ENCODE measurements at regions not wholly inside any gene's neighbourhood (a gene's known extent, or its start where the extent isn't known, plus 50 kb on each side); places are given as distances from the start of the nearest gene placed in this dataset.

GRCh38 chr10:33547976-33548375 is 213.5 kb upstream of the NRP1 start:
- POLR2A ChIA-PET = no interaction called here
- no peak overlapping the region for H3K27ac ChIP-seq (ENCODE audit: low read depth, low read length)
- no peaks in the 10 kb centered on the region for H3K4me1 ChIP-seq (ENCODE audit: control insufficient read depth in 2 of 2, insufficient read depth in 2 of 2, low read length in 2 of 2)
- H3K4me1 Mint-ChIP-seq = no peaks in the 10 kb centered on the region
- no peak overlapping the region for H3K4me3 ChIP-seq (ENCODE audit: low read length)
- peaks cover 0 to 8% (median 0%) of the 10 kb centered on the region in 5 donors for H3K36me3 Mint-ChIP-seq
- no peak for ATAC-seq
- CTCF ChIA-PET = no interaction called here
- H3K9me3 Mint-ChIP-seq = peaks cover 1 to 15% (median 11%) of the 10 kb centered on the region in 11 donors
- H3K36me3 ChIP-seq (ENCODE audit: control insufficient read depth in 2 of 3, insufficient read depth in 3 of 3, low read length in 3 of 3) = no peaks in the 10 kb centered on the region
- H3K9me3 ChIP-seq (ENCODE audit: control insufficient read depth in 2 of 3, low read length in 3 of 3) = no peaks in the 10 kb centered on the region
- H3K27ac Mint-ChIP-seq = no peak overlapping the region
- no peak overlapping the region for H3K4me3 Mint-ChIP-seq
- intact Hi-C loops (cut with micrococcal nuclease) = no loop called here
- H3K27me3 Mint-ChIP-seq = peaks cover 5 to 37% (median 29%) of the 10 kb centered on the region in 5 donors
- peaks cover 0 to 5% of the 10 kb centered on the region in 2 donors for H3K27me3 ChIP-seq (ENCODE audit: control insufficient read depth in 2 of 2, insufficient read depth in 2 of 2, low read length in 2 of 2)
- no peak for DNase-seq

GRCh38 chr10:33546031-33546430 is 211.6 kb upstream of the NRP1 start:
- Histone ChIP-seq H3K4me1 (ENCODE audit: control insufficient read depth in 2 of 2, insufficient read depth in 2 of 2, low read length in 2 of 2) (no peaks in the 10 kb centered on the region), H3K36me3 (ENCODE audit: control insufficient read depth in 2 of 3, insufficient read depth in 3 of 3, low read length in 3 of 3) (no peaks in the 10 kb centered on the region), H3K27me3 (ENCODE audit: control insufficient read depth in 2 of 2, insufficient read depth in 2 of 2, low read length in 2 of 2) (peaks cover 0 to 5% of the 10 kb centered on the region in 2 donors), H3K27ac (ENCODE audit: low read depth, low read length) (no peak overlapping the region), H3K4me3 (ENCODE audit: low read length) (no peak overlapping the region), H3K9me3 (ENCODE audit: control insufficient read depth in 2 of 3, low read length in 3 of 3) (no peaks in the 10 kb centered on the region)
- H3K27ac Mint-ChIP-seq = no peak overlapping the region
- peaks cover 5 to 44% (median 34%) of the 10 kb centered on the region in 5 donors for H3K27me3 Mint-ChIP-seq
- peaks cover 1 to 30% (median 14%) of the 10 kb centered on the region in 11 donors for H3K9me3 Mint-ChIP-seq
- ChIA-PET POLR2A (no interaction called here), CTCF (no interaction called here)
- intact Hi-C loops (cut with micrococcal nuclease) = no loop called here
- peaks cover 0 to 9% (median 0%) of the 10 kb centered on the region in 5 donors for H3K36me3 Mint-ChIP-seq
- H3K4me3 Mint-ChIP-seq = no peak overlapping the region
- ATAC-seq (no peak), DNase-seq (no peak)
- H3K4me1 Mint-ChIP-seq = no peaks in the 10 kb centered on the region

- ATAC-seq (no peak), DNase-seq (no peak)
- H3K36me3 ChIP-seq (ENCODE audit: control insufficient read depth in 2 of 3, insufficient read depth in 3 of 3, low read length in 3 of 3) = no peaks in the 10 kb centered on the region
- POLR2A ChIA-PET = no interaction called here
- H3K9me3 Mint-ChIP-seq = peaks cover 1 to 30% (median 14%) of the 10 kb centered on the region in 11 donors
- H3K27ac Mint-ChIP-seq = no peak overlapping the region
- H3K27ac ChIP-seq (ENCODE audit: low read depth, low read length) = no peak overlapping the region
- H3K4me3 ChIP-seq (ENCODE audit: low read length) = no peak overlapping the region
- no peaks in the 10 kb centered on the region for H3K9me3 ChIP-seq (ENCODE audit: control insufficient read depth in 2 of 3, low read length in 3 of 3)
- CTCF ChIA-PET = no interaction called here
- peaks cover 0 to 9% (median 0%) of the 10 kb centered on the region in 5 donors for H3K36me3 Mint-ChIP-seq
- H3K4me3 Mint-ChIP-seq = no peak overlapping the region
- H3K4me1 Mint-ChIP-seq = no peaks in the 10 kb centered on the region
- intact Hi-C loops (cut with micrococcal nuclease) = no loop called here
- peaks cover 3 to 33% (median 25%) of the 10 kb centered on the region in 5 donors for H3K27me3 Mint-ChIP-seq
- H3K4me1 ChIP-seq (ENCODE audit: control insufficient read depth in 2 of 2, insufficient read depth in 2 of 2, low read length in 2 of 2) = no peaks in the 10 kb centered on the region
- H3K27me3 ChIP-seq (ENCODE audit: control insufficient read depth in 2 of 2, insufficient read depth in 2 of 2, low read length in 2 of 2) = peaks cover 0 to 5% of the 10 kb centered on the region in 2 donors
These were observed 208.5 kb upstream of the NRP1 start for GRCh38 chr10:33542752-33543505.

DNA sequence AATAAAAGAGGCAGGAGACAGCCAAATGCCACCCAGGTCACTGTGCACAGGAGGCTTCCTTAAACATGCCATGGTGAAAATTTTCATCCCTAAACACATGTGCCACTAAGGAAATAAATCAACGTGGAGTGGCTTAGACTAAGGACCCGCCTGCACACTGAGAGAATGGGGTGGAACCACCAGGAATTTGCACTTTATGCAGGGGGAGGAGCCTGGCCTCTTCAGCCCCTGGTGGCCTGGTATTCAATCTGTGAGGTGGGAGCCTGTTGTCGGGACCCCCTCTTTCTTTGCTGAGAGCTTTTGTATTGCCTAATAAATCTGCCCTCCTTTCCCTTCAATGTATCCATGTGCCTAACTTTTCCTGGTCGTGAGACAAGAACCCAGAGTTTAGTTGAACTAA is 204.6 kb upstream of the NRP1 start:
- H3K9me3 ChIP-seq (ENCODE audit: control insufficient read depth in 2 of 3, low read length in 3 of 3) = no peaks in the 10 kb centered on the region
- peaks cover 0 to 28% (median 11%) of the 10 kb centered on the region in 11 donors for H3K9me3 Mint-ChIP-seq
- H3K36me3 Mint-ChIP-seq = peaks cover 0 to 9% (median 0%) of the 10 kb centered on the region in 5 donors
- H3K36me3 ChIP-seq (ENCODE audit: control insufficient read depth in 2 of 3, insufficient read depth in 3 of 3, low read length in 3 of 3) = no peaks in the 10 kb centered on the region
- intact Hi-C loops (cut with micrococcal nuclease) = no loop called here
- DNase-seq = no peak
- no peak overlapping the region for H3K4me3 ChIP-seq (ENCODE audit: low read length)
- no peak for ATAC-seq
- H3K4me1 ChIP-seq (ENCODE audit: control insufficient read depth in 2 of 2, insufficient read depth in 2 of 2, low read length in 2 of 2) = no peaks in the 10 kb centered on the region
- no peak overlapping the region for H3K27ac Mint-ChIP-seq
- ChIA-PET CTCF (no interaction called here), POLR2A (no interaction called here)
- H3K4me3 Mint-ChIP-seq = no peak overlapping the region
- no peak overlapping the region for H3K27ac ChIP-seq (ENCODE audit: low read depth, low read length)
- peaks cover 0 to 2% (median 0%) of the 10 kb centered on the region in 7 donors for H3K4me1 Mint-ChIP-seq
- no peaks in the 10 kb centered on the region for H3K27me3 ChIP-seq (ENCODE audit: control insufficient read depth in 2 of 2, insufficient read depth in 2 of 2, low read length in 2 of 2)
- peaks cover 6 to 59% (median 44%) of the 10 kb centered on the region in 5 donors for H3K27me3 Mint-ChIP-seq

- H3K27me3 Mint-ChIP-seq = peaks cover 6 to 57% (median 51%) of the 10 kb centered on the region in 5 donors
- no peak overlapping the region for H3K4me3 Mint-ChIP-seq
- Histone ChIP-seq H3K4me3 (ENCODE audit: low read length) (no peak overlapping the region), H3K4me1 (ENCODE audit: control insufficient read depth in 2 of 2, insufficient read depth in 2 of 2, low read length in 2 of 2) (no peaks in the 10 kb centered on the region), H3K9me3 (ENCODE audit: control insufficient read depth in 2 of 3, low read length in 3 of 3) (no peaks in the 10 kb centered on the region), H3K27ac (ENCODE audit: low read depth, low read length) (no peak overlapping the region), H3K27me3 (ENCODE audit: control insufficient read depth in 2 of 2, insufficient read depth in 2 of 2, low read length in 2 of 2) (no peaks in the 10 kb centered on the region), H3K36me3 (ENCODE audit: control insufficient read depth in 2 of 3, insufficient read depth in 3 of 3, low read length in 3 of 3) (no peaks in the 10 kb centered on the region)
- no peak for DNase-seq
- peaks cover 0 to 2% (median 0%) of the 10 kb centered on the region in 7 donors for H3K4me1 Mint-ChIP-seq
- H3K36me3 Mint-ChIP-seq = no peaks in the 10 kb centered on the region
- no peak overlapping the region for H3K27ac Mint-ChIP-seq
- ATAC-seq = no peak
- peaks cover 0 to 9% (median 2%) of the 10 kb centered on the region in 11 donors for H3K9me3 Mint-ChIP-seq
- ChIA-PET CTCF (no interaction called here), POLR2A (no interaction called here)
- intact Hi-C loops (cut with micrococcal nuclease) = no loop called here
These were observed 202.6 kb upstream of the NRP1 start for GRCh38 chr10:33537066-33537465.

DNA sequence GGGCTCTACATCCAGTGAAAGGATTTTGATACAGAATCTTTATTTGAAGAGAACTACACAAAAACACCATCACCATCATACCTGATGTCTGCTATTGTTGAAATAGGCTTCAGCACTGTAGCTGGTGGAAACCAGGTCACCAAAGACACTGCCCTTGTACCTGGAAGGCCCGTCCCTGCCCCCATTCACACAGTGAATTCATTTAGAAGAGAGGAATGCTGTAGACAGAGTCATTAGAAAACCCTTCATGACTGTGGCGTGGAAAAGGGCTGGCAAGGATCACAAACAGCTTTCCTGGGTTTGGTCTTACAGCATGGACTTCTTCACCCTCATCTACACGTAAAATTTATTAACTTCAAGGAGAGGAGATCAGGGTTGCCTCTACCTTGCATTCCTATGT is 202.0 kb upstream of the NRP1 start:
- no peaks in the 10 kb centered on the region for H3K27me3 ChIP-seq (ENCODE audit: control insufficient read depth in 2 of 2, insufficient read depth in 2 of 2, low read length in 2 of 2)
- Mint-ChIP-seq H3K36me3 (no peaks in the 10 kb centered on the region), H3K9me3 (peaks cover 0 to 3% (median 0%) of the 10 kb centered on the region in 11 donors), H3K27ac (no peak overlapping the region), H3K4me3 (no peak overlapping the region), H3K27me3 (peaks cover 6 to 51% (median 46%) of the 10 kb centered on the region in 5 donors), H3K4me1 (peaks cover 0 to 2% (median 0%) of the 10 kb centered on the region in 7 donors)
- no peaks in the 10 kb centered on the region for H3K4me1 ChIP-seq (ENCODE audit: control insufficient read depth in 2 of 2, insufficient read depth in 2 of 2, low read length in 2 of 2)
- no peaks in the 10 kb centered on the region for H3K36me3 ChIP-seq (ENCODE audit: control insufficient read depth in 2 of 3, insufficient read depth in 3 of 3, low read length in 3 of 3)
- no peak overlapping the region for H3K4me3 ChIP-seq (ENCODE audit: low read length)
- CTCF ChIA-PET = no interaction called here
- POLR2A ChIA-PET = no interaction called here
- intact Hi-C loops (cut with micrococcal nuclease) = no loop called here
- H3K27ac ChIP-seq (ENCODE audit: low read depth, low read length) = no peak overlapping the region
- ATAC-seq (no peak), DNase-seq (no peak)
- H3K9me3 ChIP-seq (ENCODE audit: control insufficient read depth in 2 of 3, low read length in 3 of 3) = no peaks in the 10 kb centered on the region

- ATAC-seq (no peak), DNase-seq (no peak)
- Histone ChIP-seq H3K9me3 (ENCODE audit: control insufficient read depth in 2 of 3, low read length in 3 of 3) (no peaks in the 10 kb centered on the region), H3K27ac (ENCODE audit: low read depth, low read length) (no peak overlapping the region), H3K4me3 (ENCODE audit: low read length) (no peak overlapping the region), H3K27me3 (ENCODE audit: control insufficient read depth in 2 of 2, insufficient read depth in 2 of 2, low read length in 2 of 2) (no peaks in the 10 kb centered on the region), H3K36me3 (ENCODE audit: control insufficient read depth in 2 of 3, insufficient read depth in 3 of 3, low read length in 3 of 3) (no peaks in the 10 kb centered on the region), H3K4me1 (ENCODE audit: control insufficient read depth in 2 of 2, insufficient read depth in 2 of 2, low read length in 2 of 2) (no peaks in the 10 kb centered on the region)
- no peak overlapping the region for H3K4me3 Mint-ChIP-seq
- CTCF ChIA-PET = no interaction called here
- no peak overlapping the region for H3K27ac Mint-ChIP-seq
- peaks cover 8 to 51% (median 43%) of the 10 kb centered on the region in 5 donors for H3K27me3 Mint-ChIP-seq
- H3K36me3 Mint-ChIP-seq = no peaks in the 10 kb centered on the region
- H3K4me1 Mint-ChIP-seq = peaks cover 0 to 2% (median 0%) of the 10 kb centered on the region in 7 donors
- intact Hi-C loops (cut with micrococcal nuclease) = no loop called here
- peaks cover 0 to 1% (median 0%) of the 10 kb centered on the region in 11 donors for H3K9me3 Mint-ChIP-seq
- POLR2A ChIA-PET = no interaction called here
These were observed 201.4 kb upstream of the NRP1 start for GRCh38 chr10:33535866-33536265.

Data from naive thymus-derived CD4-positive, alpha-beta T cell (primary cell).